Pancreas (tissue), 10 donors: ENCODE measurements at regions not wholly inside any gene's neighbourhood (a gene's known extent, or its start where the extent isn't known, plus 50 kb on each side); places are given as distances from the start of the nearest gene placed in this dataset.
"Not testable (repeated sequence)": the region's sequence is repeated elsewhere in the genome, so short reads cannot be mapped to it uniquely, and the experiment has no call there.

Source experiments
- ATAC-seq, 4 donors: fragments of 200-7000 bp; cut with Tn5 transposase; one replicate each; pipeline versions ENCODE4 v1.8.0 to v1.9.1; 2020; ENCODE audit warnings: mild to moderate bottlenecking in 4 of 4, moderate library complexity in 4 of 4
- DNase-seq, 6 donors: peaks; one replicate each; pipeline ENCODE4 v3.0.0-alpha.2; 2020
- FAIRE-seq: peaks from 2 replicates; lab custom pipeline; 2012; peaks lifted over from hg19 to GRCh38; lab: Jason Lieb, UNC
- H3K27ac ChIP-seq, 4 donors: fragments of 200-600 bp; sonication (generic); 1 replicate in 3 of 4; 2 replicates in 1 of 4; pipeline versions ENCODE4 v1.5.0 to v1.8.0; 2020
- H3K27me3 ChIP-seq, 4 donors: fragments of 200-600 bp; one replicate each; pipeline ENCODE4 v1.8.0; 2021
- H3K36me3 ChIP-seq, 3 donors: fragments of 200-600 bp; sonication (generic) in 1 of 3; one replicate each; pipeline versions ENCODE4 v1.5.0 to v1.8.0; 2020 to 2021
- H3K4me1 ChIP-seq, 3 donors: fragments of 200-600 bp; one replicate each; pipeline ENCODE4 v1.8.0; 2021
- H3K4me3 ChIP-seq, 4 donors: fragments of 200-600 bp; sonication (generic) in 2 of 4; one replicate each; pipeline versions ENCODE4 v1.5.0 to v1.8.0; 2020 to 2021
- H3K9me3 ChIP-seq, 4 donors: fragments of 200-600 bp; one replicate each; pipeline ENCODE4 v1.8.0; 2021
- CTCF ChIP-seq, 4 donors: fragments of 200-600 bp; sonication (generic) in 3 of 4; IDR thresholded peaks; one replicate each; pipeline versions ENCODE4 v1.5.0 to v1.8.0; 2021; ENCODE audit warnings: antibody characterized with exemption in 4 of 4
- WGBS, 2 donors: extraction: QIAGEN DNeasy Blood & Tissue Kit; methylation state at CpG; one replicate each; pipeline ENCODE4 v1.1.7; 2013; 5-methylcytosine and 5-hydroxymethylcytosine counted together
- intact Hi-C, 3 donors: fragments of 100-400 bp; cut with DNase I; formaldehyde crosslinking; loops; one replicate each; pipeline versions ENCODE4 v1.11.1 to v1.14.2; 2022
- donor health status: healthy with polysubstance abuse.
- donor health status: DM: no; HTN: no; CAD: no; lungs with moderate emphysema.
- donor health status: DM: no; HTN: no; CAD: no.
- donor health status: control.
- donor health status: control.
- donor health status: Bipolar disorder and iron deficiency.
- donor health status: DM: yes; HTN: yes; CAD: no.
- donor health status: DM: no; HTN: no; CAD: no.
- donor health status: DM: no; HTN: no; CAD: no.
- donor health status: DM: yes; HTN: yes; CAD: no.

- no peak for ATAC-seq
- Histone ChIP-seq H3K36me3 (no peaks in the 10 kb centered on the region), H3K9me3 (no peaks in the 10 kb centered on the region), H3K27ac (no peak overlapping the region), H3K27me3 (no peaks in the 10 kb centered on the region), H3K4me3 (no peak overlapping the region), H3K4me1 (no peaks in the 10 kb centered on the region)
- intact Hi-C loops = no loop called here
- no peak for DNase-seq
- no peak for TF ChIP-seq CTCF (IDR thresholded peaks at IDR 0.05)
- WGBS, 2 donors = 25 to 50% methylated on average over 1 of the region's 1 CpG
- FAIRE-seq = no peak
These were observed 338.6 kb upstream of the PCSK5 start for GRCh38 chr9:75551861-75552260.

DNA sequence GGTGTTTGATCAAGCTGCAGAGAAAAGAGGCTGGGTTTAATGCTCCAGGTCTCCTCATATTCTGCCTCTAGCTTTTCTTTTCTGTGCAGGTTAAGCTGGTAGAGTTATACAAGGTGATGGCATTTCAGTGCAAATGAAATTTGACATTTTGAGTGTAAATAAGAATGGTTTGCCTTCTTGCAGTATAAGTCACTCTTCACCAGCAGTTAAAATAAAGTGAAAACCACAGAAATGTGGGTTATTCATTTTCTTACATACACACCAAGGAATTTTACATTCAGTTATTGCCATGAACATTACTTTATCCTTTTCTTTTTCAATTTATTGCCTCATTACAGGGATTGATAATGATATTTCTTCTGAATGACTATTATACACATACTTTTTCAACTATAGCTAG, 337.5 kb upstream of the PCSK5 start:
- FAIRE-seq (no peak), DNase-seq (no peak), ATAC-seq (no peak)
- Histone ChIP-seq H3K9me3 (no peaks in the 10 kb centered on the region), H3K4me3 (no peak overlapping the region), H3K27ac (no peak overlapping the region), H3K4me1 (no peaks in the 10 kb centered on the region), H3K36me3 (no peaks in the 10 kb centered on the region), H3K27me3 (no peaks in the 10 kb centered on the region)
- intact Hi-C loops = no loop called here
- no peak for TF ChIP-seq CTCF (IDR thresholded peaks at IDR 0.05)

- H3K27ac ChIP-seq, H3K4me1 ChIP-seq, H3K4me3 ChIP-seq, H3K36me3 ChIP-seq, FAIRE-seq, intact Hi-C loops, ATAC-seq, H3K9me3 ChIP-seq, H3K27me3 ChIP-seq, DNase-seq: not testable (repeated sequence)
- WGBS, 2 donors = 9 to 13% methylated on average over 2 of the region's 2 CpGs
These were observed 323.7 kb upstream of the PCSK5 start for GRCh38 chr9:75566813-75567212.

GRCh38 chr9:75570538-75570937, 319.9 kb upstream of the PCSK5 start:
- 55 to 69% methylated on average over 2 of the region's 2 CpGs for WGBS, 2 donors
- Histone ChIP-seq H3K27me3 (no peaks in the 10 kb centered on the region), H3K4me1 (no peaks in the 10 kb centered on the region), H3K27ac (no peak overlapping the region), H3K9me3 (no peaks in the 10 kb centered on the region), H3K36me3 (no peaks in the 10 kb centered on the region), H3K4me3 (no peak overlapping the region)
- no peak for ATAC-seq
- DNase-seq = no peak
- intact Hi-C loops = no loop called here
- TF ChIP-seq CTCF (IDR thresholded peaks at IDR 0.05) = no peak
- no peak for FAIRE-seq

GRCh38 chr9:75574569-75574968, 315.9 kb upstream of the PCSK5 start:
- 74 to 79% methylated on average over 1 of the region's 1 CpG for WGBS, 2 donors
- FAIRE-seq = no peak

More at GRCh38 chr9:75574569-75574968, 315.9 kb upstream of the PCSK5 start:
- H3K4me3 ChIP-seq = no peak overlapping the region
- no peaks in the 10 kb centered on the region for H3K36me3 ChIP-seq
- H3K4me1 ChIP-seq = no peaks in the 10 kb centered on the region
- no peak overlapping the region for H3K27ac ChIP-seq
- no peaks in the 10 kb centered on the region for H3K27me3 ChIP-seq
- DNase-seq (no peak), ATAC-seq (no peak)
- no peaks in the 10 kb centered on the region for H3K9me3 ChIP-seq
- intact Hi-C loops = no loop called here
- TF ChIP-seq CTCF (IDR thresholded peaks at IDR 0.05) = no peak
